Transverse colon (tissue), 4 donors: ENCODE measurements at regions not wholly inside any gene's neighbourhood (a gene's known extent, or its start where the extent isn't known, plus 50 kb on each side); places are given as distances from the start of the nearest gene placed in this dataset.

ENCODE experiments used
- DNase-seq: peaks from one replicate; pipeline ENCODE4 v3.0.0-alpha.2; 2019
- H3K27ac ChIP-seq, 4 donors: fragments of 200-600 bp; sonication (generic); 2 replicates each; pipeline ENCODE4 v1.5.1; 2016 to 2018; ENCODE audit warnings: inconsistent platforms in 4 of 4
- H3K27me3 ChIP-seq: fragments of 200-600 bp; sonication (generic); 2 replicates; pipeline ENCODE4 v1.5.1; 2017; ENCODE audit warnings: inconsistent platforms
- H3K36me3 ChIP-seq, 4 donors: fragments of 200-600 bp; sonication (generic); 2 replicates each; pipeline ENCODE4 v1.5.1; 2017 to 2019; ENCODE audit warnings: inconsistent platforms in 4 of 4
- H3K4me1 ChIP-seq, 4 donors: fragments of 200-600 bp; sonication (generic); 2 replicates each; pipeline ENCODE4 v1.5.1; 2017 to 2020; ENCODE audit warnings: inconsistent platforms in 4 of 4
- H3K4me3 ChIP-seq, 4 donors: fragments of 200-600 bp; sonication (generic); 1 replicate in 1 of 4; 2 replicates in 3 of 4; pipeline versions ENCODE4 v1.5.1 to v1.6.1; 2017 to 2019; ENCODE audit warnings: inconsistent platforms in 4 of 4
- H3K9me3 ChIP-seq, 2 donors: fragments of 200-600 bp; sonication (generic); 2 replicates each; pipeline ENCODE4 v1.5.1; 2017 to 2019; ENCODE audit warnings: inconsistent platforms in 2 of 2
- CTCF ChIP-seq, 5 experiments: fragments of 200-600 bp in 3 of 5; fragments of 450-650 bp in 2 of 5; sonication (generic) in 3 of 5; IDR thresholded peaks; 1 replicate in 2 of 5; 2 replicates in 3 of 5; pipeline ENCODE4 v1.5.1; 2016 to 2017; ENCODE audit warnings: antibody characterized with exemption in 5 of 5, inconsistent platforms in 3 of 5, mild to moderate bottlenecking in 2 of 5, moderate library complexity in 1 of 5
- EP300 ChIP-seq: sonication (generic); formaldehyde crosslinking; IDR thresholded peaks from one replicate; pipeline ENCODE4 v1.6.1; 2017; ENCODE audit warnings: antibody characterized with exemption, low read depth
- POLR2A ChIP-seq: fragments of 450-650 bp; IDR thresholded peaks from one replicate; pipeline ENCODE4 v1.6.1; 2016; ENCODE audit warnings: antibody characterized with exemption, mild to moderate bottlenecking, moderate library complexity
- POLR2AphosphoS5 ChIP-seq, 3 donors: sonication (generic); formaldehyde crosslinking; IDR thresholded peaks; one replicate each; pipeline ENCODE4 v1.6.1; 2016; ENCODE audit warnings: antibody characterized with exemption in 3 of 3
- WGBS, 2 donors: methylation state at CpG; one replicate each; pipeline ENCODE4 v1.1.5; 2018; ENCODE audit warnings: low coverage in 1 of 2; 5-methylcytosine and 5-hydroxymethylcytosine counted together
- in situ Hi-C, 4 donors: fragments of 200-750 bp; cut with MboI; loops; one replicate each; pipeline versions ENCODE4 v1.15.0 to v1.15.1; 2017; ENCODE audit warnings: low sequenced_read_pairs in 3 of 4, low pct_ligation_motif_present in 1 of 4, low pct_unique_long_range_greater_than_20kb in 1 of 4
- intact Hi-C: fragments of 100-400 bp; cut with DNase I; formaldehyde crosslinking; loops from one replicate; pipeline ENCODE4 v1.15.1; 2023; ENCODE audit warnings: low total_unique reads

DNA sequence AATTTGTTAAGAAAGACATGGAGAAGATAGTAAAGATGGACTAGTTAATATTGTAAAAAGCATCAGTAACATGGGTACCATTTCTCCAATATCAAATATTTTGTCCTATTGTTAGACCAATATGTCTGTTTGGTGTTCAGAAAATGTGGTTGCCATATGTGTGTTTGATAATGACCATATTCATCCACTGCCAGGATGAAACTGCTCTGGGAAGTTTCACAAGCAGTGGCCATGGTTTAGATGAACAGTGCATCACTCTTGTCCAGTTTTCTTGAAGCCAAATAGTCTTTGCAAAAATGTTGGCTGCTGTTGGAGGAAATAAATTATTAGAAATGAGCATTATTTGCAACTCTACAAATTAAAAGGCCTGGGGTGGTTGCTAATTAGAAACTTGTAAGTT, 333.8 kb downstream of the NUF2 start:
- Histone ChIP-seq H3K36me3 (no peaks in the 10 kb centered on the region), H3K27ac (no peak overlapping the region), H3K9me3 (no peaks in the 10 kb centered on the region), H3K27me3 (no peaks in the 10 kb centered on the region), H3K4me3 (no peak overlapping the region), H3K4me1 (no peaks in the 10 kb centered on the region)
- TF ChIP-seq POLR2AphosphoS5 (IDR thresholded peaks at IDR 0.05) (no peak), CTCF (IDR thresholded peaks at IDR 0.05) (no peak), POLR2A (no peak), EP300 (no peak)
- intact Hi-C loops (no loop called here), in situ Hi-C loops (no loop called here)
- DNase-seq, result no peak

DNA sequence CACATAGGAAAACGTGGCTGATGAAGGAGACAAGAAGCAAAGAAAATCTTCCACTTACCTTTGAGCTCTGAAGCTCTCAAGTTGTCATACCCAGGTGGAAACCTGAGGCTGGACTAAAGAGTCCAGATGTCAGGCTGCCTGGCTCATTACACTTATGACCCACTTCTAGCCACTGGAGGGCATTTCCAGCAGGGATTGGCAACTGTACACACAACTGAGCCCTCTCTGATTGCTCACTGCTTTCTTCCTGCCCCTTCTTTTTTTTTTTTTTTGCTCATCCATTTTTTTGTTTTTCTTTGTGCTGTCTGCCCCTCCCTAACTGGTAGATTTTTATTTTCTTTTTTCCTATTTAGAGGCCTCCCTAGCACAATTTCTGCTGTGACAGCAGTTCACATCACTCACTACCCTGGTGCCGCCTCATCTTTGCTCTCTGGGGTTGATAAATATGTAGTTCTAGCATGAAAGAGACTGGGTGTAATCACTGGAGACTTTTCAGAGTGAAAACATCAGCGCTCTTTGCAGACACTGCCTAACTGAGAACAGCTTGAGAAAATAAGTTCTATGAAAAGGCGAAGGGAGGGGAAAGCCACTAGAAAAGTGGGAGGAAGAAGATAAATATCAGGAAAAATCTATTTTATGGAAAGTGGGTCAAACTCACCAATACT, 334.5 kb downstream of the NUF2 start:
- intact Hi-C loops (no loop called here), in situ Hi-C loops (no loop called here)
- H3K27me3 ChIP-seq, result no peaks in the 10 kb centered on the region
- no peak overlapping the region for H3K4me3 ChIP-seq
- WGBS, 2 donors, result 57 to 66% methylated on average over 3 to 4 of the region's 4 CpGs
- no peak for DNase-seq
- no peaks in the 10 kb centered on the region for H3K36me3 ChIP-seq
- no peaks in the 10 kb centered on the region for H3K9me3 ChIP-seq
- no peak overlapping the region for H3K27ac ChIP-seq
- TF ChIP-seq POLR2A (no peak), EP300 (no peak), CTCF (IDR thresholded peaks at IDR 0.05) (no peak), POLR2AphosphoS5 (IDR thresholded peaks at IDR 0.05) (no peak)
- H3K4me1 ChIP-seq, result no peaks in the 10 kb centered on the region

- no peak for DNase-seq
- H3K27ac ChIP-seq, result no peak overlapping the region
- H3K9me3 ChIP-seq, result no peaks in the 10 kb centered on the region
- TF ChIP-seq CTCF (IDR thresholded peaks at IDR 0.05) (no peak), POLR2AphosphoS5 (IDR thresholded peaks at IDR 0.05) (no peak), EP300 (no peak), POLR2A (no peak)
- WGBS, 2 donors, result 70 to 85% methylated on average over 3 of the region's 3 CpGs
- intact Hi-C loops, result no loop called here
- no peaks in the 10 kb centered on the region for H3K27me3 ChIP-seq
- H3K4me3 ChIP-seq, result no peak overlapping the region
- no peaks in the 10 kb centered on the region for H3K4me1 ChIP-seq
- in situ Hi-C loops, result no loop called here
- H3K36me3 ChIP-seq, result no peaks in the 10 kb centered on the region
Measured at GRCh38 chr1:163657719-163658118, 336.0 kb downstream of the NUF2 start.

GRCh38 chr1:163661391-163661790, 339.6 kb downstream of the NUF2 start:
- 89 to 91% methylated on average over 5 to 8 of the region's 8 CpGs for WGBS, 2 donors
- no peak for DNase-seq
- H3K27ac ChIP-seq, result no peak overlapping the region
- in situ Hi-C loops, result no loop called here
- no peaks in the 10 kb centered on the region for H3K36me3 ChIP-seq
- H3K4me3 ChIP-seq, result no peak overlapping the region
- no peaks in the 10 kb centered on the region for H3K4me1 ChIP-seq
- H3K27me3 ChIP-seq, result no peaks in the 10 kb centered on the region
- TF ChIP-seq EP300 (no peak), POLR2AphosphoS5 (IDR thresholded peaks at IDR 0.05) (no peak), CTCF (IDR thresholded peaks at IDR 0.05) (no peak), POLR2A (no peak)
- intact Hi-C loops, result no loop called here
- no peaks in the 10 kb centered on the region for H3K9me3 ChIP-seq
